ENCODE measurements at regions not wholly inside any gene's neighbourhood (a gene's known extent, or its start where the extent isn't known, plus 50 kb on each side); places are given as distances from the start of the nearest gene placed in this dataset.

DNA sequence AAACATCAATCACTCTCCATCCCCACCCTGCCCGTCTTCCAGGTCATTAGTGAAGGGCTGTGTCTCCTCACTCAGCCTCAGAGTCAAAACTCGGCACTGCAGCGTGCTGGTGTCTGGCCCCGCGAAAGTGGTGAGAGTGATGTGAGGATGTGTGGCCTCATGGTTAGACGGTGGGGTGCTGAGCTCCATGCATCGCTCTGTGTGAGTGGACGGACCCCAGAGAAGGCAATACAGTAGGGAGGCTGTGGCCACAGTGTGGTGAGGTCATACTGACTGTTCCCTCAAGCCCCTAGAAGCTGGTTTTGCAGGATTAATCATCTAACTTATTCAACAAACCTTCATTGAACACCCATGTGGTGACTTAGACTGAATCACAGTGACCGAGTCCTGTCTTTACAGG lies 329.9 kb upstream of the AJAP1 start:
- TF ChIP-seq, protein P1, sequence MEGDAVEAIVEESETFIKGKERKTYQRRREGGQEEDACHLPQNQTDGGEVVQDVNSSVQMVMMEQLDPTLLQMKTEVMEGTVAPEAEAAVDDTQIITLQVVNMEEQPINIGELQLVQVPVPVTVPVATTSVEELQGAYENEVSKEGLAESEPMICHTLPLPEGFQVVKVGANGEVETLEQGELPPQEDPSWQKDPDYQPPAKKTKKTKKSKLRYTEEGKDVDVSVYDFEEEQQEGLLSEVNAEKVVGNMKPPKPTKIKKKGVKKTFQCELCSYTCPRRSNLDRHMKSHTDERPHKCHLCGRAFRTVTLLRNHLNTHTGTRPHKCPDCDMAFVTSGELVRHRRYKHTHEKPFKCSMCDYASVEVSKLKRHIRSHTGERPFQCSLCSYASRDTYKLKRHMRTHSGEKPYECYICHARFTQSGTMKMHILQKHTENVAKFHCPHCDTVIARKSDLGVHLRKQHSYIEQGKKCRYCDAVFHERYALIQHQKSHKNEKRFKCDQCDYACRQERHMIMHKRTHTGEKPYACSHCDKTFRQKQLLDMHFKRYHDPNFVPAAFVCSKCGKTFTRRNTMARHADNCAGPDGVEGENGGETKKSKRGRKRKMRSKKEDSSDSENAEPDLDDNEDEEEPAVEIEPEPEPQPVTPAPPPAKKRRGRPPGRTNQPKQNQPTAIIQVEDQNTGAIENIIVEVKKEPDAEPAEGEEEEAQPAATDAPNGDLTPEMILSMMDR (IDR thresholded peaks at IDR 0.05; ENCODE audit: low read depth, low read length) = no peak
- no peak overlapping the region for H3K27ac ChIP-seq
- no peaks in the 10 kb centered on the region for H3K36me3 ChIP-seq
- no peak overlapping the region for H3K4me3 ChIP-seq (ENCODE audit: low read depth, low read length)
- no peaks in the 10 kb centered on the region for H3K9me3 ChIP-seq (ENCODE audit: severe bottlenecking)
- no peak for DNase-seq
- no peaks in the 10 kb centered on the region for H3K27me3 ChIP-seq (ENCODE audit: insufficient read depth, low read depth, severe bottlenecking)

- H3K27me3 ChIP-seq (ENCODE audit: insufficient read depth, low read depth, severe bottlenecking) = no peaks in the 10 kb centered on the region
- TF ChIP-seq, protein P1 (IDR thresholded peaks at IDR 0.05; ENCODE audit: low read depth, low read length) = no peak
- H3K36me3 ChIP-seq = no peaks in the 10 kb centered on the region
- H3K4me3 ChIP-seq (ENCODE audit: low read depth, low read length) = no peak overlapping the region
- no peak overlapping the region for H3K27ac ChIP-seq
- no peak for DNase-seq
- H3K9me3 ChIP-seq (ENCODE audit: severe bottlenecking) = no peaks in the 10 kb centered on the region
Observed at GRCh38 chr1:4327142-4327541, 327.3 kb upstream of the AJAP1 start.

DNA sequence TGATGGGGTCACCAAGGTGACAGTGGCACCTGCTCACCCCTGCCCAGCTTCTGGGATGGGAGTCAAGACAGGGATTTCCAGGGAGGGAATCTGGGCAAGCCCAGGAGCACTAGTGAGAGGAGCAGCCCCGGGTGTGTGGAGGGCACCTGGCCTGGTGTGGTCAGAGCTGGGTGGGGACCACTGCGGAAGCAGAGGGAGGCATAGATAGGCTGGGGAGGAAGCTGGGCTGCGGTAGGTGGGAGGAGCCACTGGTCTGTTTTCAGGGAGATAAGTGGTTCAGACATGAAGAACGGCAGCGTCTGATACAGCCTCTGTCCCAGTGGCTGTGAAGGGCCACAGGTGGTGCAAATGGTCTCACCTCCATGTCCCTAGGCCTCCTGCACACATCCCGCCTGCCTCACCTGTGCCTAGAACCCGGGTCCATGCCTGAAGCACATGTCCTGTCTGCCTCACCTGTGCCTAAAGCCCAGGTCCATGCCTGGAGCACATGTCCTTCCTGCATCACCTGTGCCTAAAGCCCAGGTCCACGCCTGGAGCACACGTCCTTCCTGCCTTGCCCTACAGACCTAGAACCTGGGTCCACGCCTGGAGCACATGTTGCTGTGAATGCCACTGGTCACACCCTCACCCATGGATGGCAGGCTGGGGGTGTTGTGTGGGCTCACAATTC lies 325.9 kb upstream of the AJAP1 start:
- TF ChIP-seq, protein P1 (IDR thresholded peaks at IDR 0.05; ENCODE audit: low read depth, low read length) = no peak
- no peak for DNase-seq
- no peaks in the 10 kb centered on the region for H3K27me3 ChIP-seq (ENCODE audit: insufficient read depth, low read depth, severe bottlenecking)
- no peak overlapping the region for H3K4me3 ChIP-seq (ENCODE audit: low read depth, low read length)
- H3K36me3 ChIP-seq = no peaks in the 10 kb centered on the region
- no peaks in the 10 kb centered on the region for H3K9me3 ChIP-seq (ENCODE audit: severe bottlenecking)
- no peak overlapping the region for H3K27ac ChIP-seq

DNA sequence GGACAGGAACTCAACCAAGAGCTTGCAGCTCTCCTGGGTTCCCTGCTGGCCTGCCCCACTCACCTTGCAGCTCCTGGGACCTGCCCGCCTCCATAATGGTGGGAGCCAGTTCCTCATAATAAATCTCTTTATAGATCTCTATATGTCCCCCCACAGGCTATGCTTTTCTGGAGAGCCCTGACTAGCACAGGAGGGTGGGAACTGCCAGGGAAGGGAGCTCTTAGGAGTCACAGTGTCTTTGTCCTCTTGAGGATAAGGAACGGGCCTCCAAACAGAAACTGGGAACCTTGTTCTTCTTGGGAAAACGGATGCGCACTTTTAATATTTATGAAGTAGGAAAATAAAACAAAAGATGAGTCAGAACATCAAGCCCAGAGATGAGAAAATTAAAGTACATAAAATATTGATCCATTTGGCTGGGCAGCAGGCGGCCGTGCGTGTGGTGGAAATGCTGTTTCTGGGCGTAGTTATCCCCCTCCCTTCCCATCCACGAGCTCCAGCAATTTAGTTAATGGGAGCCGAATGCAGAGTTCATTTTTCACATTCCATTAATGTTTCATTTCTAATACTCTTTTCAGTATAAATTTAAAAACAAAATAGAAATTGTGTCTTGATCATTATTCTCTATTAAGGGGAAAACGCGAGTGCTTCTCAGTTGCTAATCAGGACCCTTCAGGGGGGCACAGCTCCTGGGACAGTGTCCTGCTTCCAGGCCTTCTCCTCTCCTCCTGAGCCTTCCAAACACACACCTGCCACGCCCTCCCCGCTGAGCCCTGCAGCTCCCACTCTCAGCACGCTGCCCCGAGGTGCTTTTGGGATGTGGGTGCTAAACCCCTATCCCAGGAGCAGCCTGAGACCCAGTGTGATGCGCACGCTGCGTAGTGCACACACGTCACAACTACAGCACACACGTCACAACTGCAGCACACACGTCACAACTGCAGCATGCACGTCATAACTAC lies 323.3 kb upstream of the AJAP1 start:
- TF ChIP-seq, protein P1 (IDR thresholded peaks at IDR 0.05; ENCODE audit: low read depth, low read length) = no peak
- Histone ChIP-seq H3K4me3 (ENCODE audit: low read depth, low read length) (no peak overlapping the region), H3K36me3 (no peaks in the 10 kb centered on the region), H3K27ac (no peak overlapping the region), H3K9me3 (ENCODE audit: severe bottlenecking) (peaks cover 4% of the 10 kb centered on the region), H3K27me3 (ENCODE audit: insufficient read depth, low read depth, severe bottlenecking) (no peaks in the 10 kb centered on the region)
- no peak for DNase-seq

DNA sequence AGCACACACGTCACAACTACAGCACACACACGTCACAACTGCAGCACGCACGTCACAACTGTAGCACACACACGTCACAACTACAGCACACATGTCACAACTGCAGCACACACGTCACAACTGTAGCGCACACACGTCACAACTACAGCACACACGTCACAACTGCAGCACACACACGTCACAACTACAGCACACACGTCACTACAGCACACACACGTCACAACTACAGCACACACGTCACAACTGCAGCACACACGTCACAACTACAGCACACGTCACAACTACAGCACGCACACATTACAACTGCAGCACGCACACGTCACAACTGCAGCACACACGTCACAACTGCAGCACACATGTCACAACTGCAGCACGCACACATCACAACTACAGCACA lies 322.6 kb upstream of the AJAP1 start:
- DNase-seq = no peak

More for the DNA sequence above, 322.6 kb upstream of the AJAP1 start:
- Histone ChIP-seq H3K9me3 (ENCODE audit: severe bottlenecking) (peaks cover 4% of the 10 kb centered on the region), H3K36me3 (no peaks in the 10 kb centered on the region), H3K4me3 (ENCODE audit: low read depth, low read length) (no peak overlapping the region), H3K27me3 (ENCODE audit: insufficient read depth, low read depth, severe bottlenecking) (no peaks in the 10 kb centered on the region), H3K27ac (no peak overlapping the region)
- TF ChIP-seq, protein P1 (IDR thresholded peaks at IDR 0.05; ENCODE audit: low read depth, low read length) = no peak
